B cell (primary cell): ENCODE measurements at regions not wholly inside any gene's neighbourhood (a gene's known extent, or its start where the extent isn't known, plus 50 kb on each side); places are given as distances from the start of the nearest gene placed in this dataset.

ENCODE experiments used
- ATAC-seq: fragments of 200-7000 bp; cut with Tn5 transposase; one replicate; pipeline ENCODE4 v1.10.0; 2021; ENCODE audit warnings: low read depth, mild to moderate bottlenecking, moderate number of reproducible peaks, moderate library complexity
- CTCF ChIA-PET: fragments of 350-600 bp; sonication (Branson Sonifier 250); formaldehyde crosslinking; loops from one replicate; lab custom pipeline; 2021; ENCODE audit warnings: antibody characterized with exemption, inconsistent platforms; lab: Charles Lee
- POLR2A ChIA-PET: fragments of 350-600 bp; sonication (Branson Sonifier 250); formaldehyde crosslinking; loops from one replicate; lab custom pipeline; 2021; ENCODE audit warnings: antibody characterized with exemption; lab: Charles Lee
- DNase-seq: peaks from one replicate; pipeline ENCODE4 v3.0.0; 2013
- H2AFZ ChIP-seq: 2 replicates; pipeline ENCODE4 v1.6.1; 2012; ENCODE audit warnings: mild to moderate bottlenecking, low read depth, low read length; ENCODE audit not compliant: insufficient read depth, poor library complexity, severe bottlenecking
- H3K27ac ChIP-seq, 2 donors: 1 replicate in 1 of 2; 2 replicates in 1 of 2; pipeline ENCODE4 v1.5.1; 2012 to 2013; ENCODE audit warnings: low read length in 2 of 2, mild to moderate bottlenecking in 2 of 2, moderate library complexity in 1 of 2
- H3K27me3 ChIP-seq, 4 experiments: fragments of 200-600 bp in 1 of 4; sonication (generic) in 1 of 4; replicated peaks in 1 of 4; 1 replicate in 2 of 4; 2 replicates in 2 of 4; pipeline versions ENCODE4 v1.6.1 to v1.7.0; 2013 to 2016; ENCODE audit warnings: low read length in 3 of 4, mild to moderate bottlenecking in 2 of 4, mixed read lengths in 1 of 4, moderate library complexity in 1 of 4; ENCODE audit not compliant: insufficient read depth in 4 of 4, control insufficient read depth in 3 of 4; ENCODE audit errors: control extremely low read depth in 1 of 4
- H3K36me3 ChIP-seq, 2 experiments: replicated peaks in 1 of 2; 1 replicate in 1 of 2; 2 replicates in 1 of 2; pipeline versions ENCODE4 v1.6.1 to v1.7.1; 2013; ENCODE audit warnings: low read length in 1 of 2; ENCODE audit not compliant: insufficient read depth in 2 of 2, control insufficient read depth in 1 of 2; ENCODE audit errors: control extremely low read depth in 1 of 2, extremely low read depth in 1 of 2
- H3K4me1 ChIP-seq, 2 donors: fragments of 200-600 bp in 1 of 2; sonication (generic) in 1 of 2; 1 replicate in 1 of 2; 2 replicates in 1 of 2; pipeline versions ENCODE4 v1.5.1 to v1.6.1; 2013 to 2017; ENCODE audit warnings: low read length in 2 of 2; ENCODE audit not compliant: control insufficient read depth in 2 of 2, insufficient read depth in 2 of 2
- H3K4me2 ChIP-seq: replicated peaks from 2 replicates; pipeline ENCODE3; 2012; ENCODE audit warnings: mild to moderate bottlenecking, low read depth, low read length; ENCODE audit not compliant: poor library complexity, severe bottlenecking
- H3K4me3 ChIP-seq, 5 experiments: fragments of 200-600 bp in 1 of 5; sonication (generic) in 1 of 5; 1 replicate in 3 of 5; 2 replicates in 2 of 5; pipeline versions ENCODE4 v1.5.1 to v1.7.0; 2011 to 2016; ENCODE audit warnings: low read length in 4 of 5, mild to moderate bottlenecking in 4 of 5, low read depth in 2 of 5, control low read depth in 1 of 5, moderate library complexity in 1 of 5; ENCODE audit not compliant: insufficient read depth in 1 of 5; ENCODE audit errors: control extremely low read depth in 1 of 5, extremely low read depth in 1 of 5
- H3K79me2 ChIP-seq: fragments of 200-600 bp; sonication (generic); one replicate; pipeline ENCODE4 v1.6.0; 2016; ENCODE audit warnings: low read length; ENCODE audit not compliant: control insufficient read depth, insufficient read depth
- H3K9ac ChIP-seq: fragments of 200-600 bp; sonication (generic); 2 replicates; pipeline ENCODE4 v1.6.1; 2017; ENCODE audit warnings: mild to moderate bottlenecking, low read length, moderate library complexity
- H3K9me3 ChIP-seq, 3 donors: one replicate each; pipeline versions ENCODE4 v1.6.1 to v1.7.1; 2013; ENCODE audit warnings: low read length in 2 of 3; ENCODE audit not compliant: control insufficient read depth in 2 of 3, insufficient read depth in 1 of 3; ENCODE audit errors: control extremely low read depth in 1 of 3
- H4K20me1 ChIP-seq: 2 replicates; pipeline ENCODE4 v1.6.0; 2012; ENCODE audit warnings: mild to moderate bottlenecking, low read length; ENCODE audit not compliant: insufficient read depth, control insufficient read depth, poor library complexity, severe bottlenecking
- H3K27ac Mint-ChIP-seq: one replicate; pipeline ENCODE4 v1.8.0; 2021; ENCODE audit warnings: mixed read lengths
- H3K27me3 Mint-ChIP-seq: one replicate; pipeline ENCODE4 v1.8.0; 2021; ENCODE audit warnings: mixed read lengths
- H3K4me1 Mint-ChIP-seq: one replicate; pipeline ENCODE4 v1.8.0; 2021; ENCODE audit warnings: mixed read lengths
- H3K4me3 Mint-ChIP-seq: one replicate; pipeline ENCODE4 v1.8.0; 2021; ENCODE audit warnings: mixed read lengths
- H3K9me3 Mint-ChIP-seq: one replicate; pipeline ENCODE4 v1.8.0; 2022; ENCODE audit warnings: mixed read lengths; ENCODE audit not compliant: insufficient read depth
- CTCF ChIP-seq: fragments of 200-600 bp; IDR thresholded peaks from one replicate; pipeline ENCODE4 v1.8.0; 2022; ENCODE audit warnings: antibody characterized with exemption, mild to moderate bottlenecking
- EZH2 ChIP-seq: IDR thresholded peaks from 2 replicates; pipeline ENCODE4 v1.6.1; 2012; ENCODE audit warnings: borderline replicate concordance, low read depth, mild to moderate bottlenecking, moderate library complexity, low read length; ENCODE audit not compliant: insufficient read depth, poor library complexity, severe bottlenecking
- whole genome bisulfite sequencing: methylation state at CpG from one replicate; pipeline ENCODE4 v1.1.5; 2013; ENCODE audit warnings: missing lambda C conversion rate; ENCODE audit not compliant: insufficient coverage; 5-methylcytosine and 5-hydroxymethylcytosine counted together
- intact Hi-C: fragments of 100-400 bp; cut with micrococcal nuclease; formaldehyde crosslinking; loops from one replicate; pipeline ENCODE4 v1.10.0; 2022

GRCh38 chr12:115437061-115437567 is 753.1 kb upstream of the TBX3 start:
- no peaks in the 10 kb centered on the region for H3K79me2 ChIP-seq
- H3K9me3 Mint-ChIP-seq, result no peaks in the 10 kb centered on the region

More at GRCh38 chr12:115437061-115437567, 753.1 kb upstream of the TBX3 start:
- no peak overlapping the region for H3K9ac ChIP-seq
- intact Hi-C loops, result no loop called here
- WGBS, result 73% methylated on average over 5 of the region's 5 CpGs
- ATAC-seq, result no peak
- no peak overlapping the region for H3K27ac ChIP-seq
- no peak overlapping the region for H3K4me3 ChIP-seq
- H3K36me3 ChIP-seq, result no peaks in the 10 kb centered on the region
- ChIA-PET CTCF (no interaction called here), POLR2A (no interaction called here)
- H3K27ac Mint-ChIP-seq, result no peak overlapping the region
- TF ChIP-seq CTCF, result no peak
- no peak for TF ChIP-seq EZH2
- H3K9me3 ChIP-seq, result peaks cover 0 to 3% (median 0%) of the 10 kb centered on the region in 3 donors
- H3K4me1 ChIP-seq, result no peaks in the 10 kb centered on the region
- no peaks in the 10 kb centered on the region for H3K4me1 Mint-ChIP-seq
- H3K4me3 Mint-ChIP-seq, result no peak overlapping the region
- H3K27me3 Mint-ChIP-seq, result no peaks in the 10 kb centered on the region
- H3K4me2 ChIP-seq, result no peak overlapping the region
- no peaks in the 10 kb centered on the region for H4K20me1 ChIP-seq
- no peak for DNase-seq
- no peak overlapping the region for H2AFZ ChIP-seq
- H3K27me3 ChIP-seq, result no peaks in the 10 kb centered on the region
